HCT116 (cell line): ENCODE measurements at regions not wholly inside any gene's neighbourhood (a gene's known extent, or its start where the extent isn't known, plus 50 kb on each side); places are given as distances from the start of the nearest gene placed in this dataset.

ENCODE experiments used
- ATAC-seq: fragments of 200-7000 bp; cut with Tn5 transposase; 2 replicates; pipeline ENCODE4 v1.9.1; 2020; ENCODE audit warnings: mild to moderate bottlenecking, moderate library complexity
- BruUV-seq: library from RNA; stranded (reverse); fragments of 400-500 nt; replicated peaks from 2 replicates; lab custom pipeline; 2021; lab: Mats Ljungman, UMichigan
- CTCF ChIA-PET: fragments of 300-600 bp; sonication (Branson Sonifier 250); formaldehyde crosslinking; loops from one replicate; lab custom pipeline; 2021; ENCODE audit warnings: antibody characterized with exemption; lab: Charles Lee
- POLR2A ChIA-PET: fragments of 300-600, 350-600 bp; sonication (Branson Sonifier 250); formaldehyde crosslinking; loops from one replicate; lab custom pipeline; 2021; ENCODE audit warnings: antibody characterized with exemption; lab: Charles Lee
- RAD21 ChIA-PET, 2 experiments: fragments of 300-600 bp; sonication (Branson Sonifier 250); formaldehyde crosslinking; loops; one replicate each; lab custom pipeline; 2023; ENCODE audit warnings: low total read pairs in 2 of 2; ENCODE audit not compliant: uncharacterized antibody in 2 of 2, unreplicated experiment in 2 of 2, low non-redundant PET in 1 of 2; lab: Charles Lee
- DNase-seq: peaks from one replicate; pipeline ENCODE4 v3.0.0-alpha.2; 2010; ENCODE audit warnings: low read depth, low spot score
- H2AFZ ChIP-seq: fragments of 200-600 bp; shearing (Covaris generic), sonication (generic); 2 replicates; pipeline ENCODE4 v1.6.1; 2017; ENCODE audit warnings: low read depth, mixed run types, mixed read lengths, antibody characterized with exemption, low read length; ENCODE audit not compliant: poor library complexity, severe bottlenecking
- H3K27ac ChIP-seq: 2 replicates; pipeline ENCODE4 v1.5.1; 2012; ENCODE audit warnings: low read depth, low read length
- H3K27me3 ChIP-seq: fragments of 200-600 bp; sonication (generic); 2 replicates; pipeline ENCODE4 v1.6.1; 2016; ENCODE audit warnings: mixed run types, low read length, mixed read lengths; ENCODE audit not compliant: insufficient read depth
- H3K36me3 ChIP-seq, 2 experiments: fragments of 200-500 bp in 1 of 2; fragments of 200-600 bp in 1 of 2; sonication (Bioruptor generic) in 1 of 2; sonication (generic) in 1 of 2; 2 replicates each; pipeline versions ENCODE4 v1.5.1 to v1.6.1; 2014 to 2016; ENCODE audit warnings: low read length in 2 of 2, inconsistent platforms in 1 of 2, mixed read lengths in 1 of 2, mixed run types in 1 of 2; ENCODE audit not compliant: insufficient read depth in 2 of 2, control insufficient read depth in 1 of 2
- H3K4me1 ChIP-seq, 2 experiments: fragments of 200-600 bp in 1 of 2; sonication (generic) in 1 of 2; 2 replicates each; pipeline versions ENCODE4 v1.5.1 to v1.6.1; 2012 to 2017; ENCODE audit warnings: low read length in 2 of 2, inconsistent platforms in 1 of 2, mild to moderate bottlenecking in 1 of 2, mixed read lengths in 1 of 2, mixed run types in 1 of 2, moderate library complexity in 1 of 2; ENCODE audit not compliant: insufficient read depth in 2 of 2, control insufficient read depth in 1 of 2
- H3K4me2 ChIP-seq: fragments of 200-600 bp; sonication (generic); 2 replicates; pipeline ENCODE4 v1.6.1; 2017; ENCODE audit warnings: mixed run types, low read length, mixed read lengths
- H3K4me3 ChIP-seq, 2 experiments: fragments of 200-600 bp in 1 of 2; sonication (generic) in 1 of 2; replicated peaks in 1 of 2; 2 replicates each; pipeline ENCODE4 v1.5.1; 2011 to 2016; ENCODE audit warnings: low read length in 2 of 2, control low read depth in 1 of 2, low read depth in 1 of 2, mild to moderate bottlenecking in 1 of 2, mixed read lengths in 1 of 2, mixed run types in 1 of 2
- H3K79me2 ChIP-seq: fragments of 200-600 bp; sonication (generic); 2 replicates; pipeline ENCODE4 v1.6.1; 2017; ENCODE audit warnings: mild to moderate bottlenecking, mixed run types, low read length, moderate library complexity, mixed read lengths; ENCODE audit not compliant: insufficient read depth
- H3K9ac ChIP-seq: fragments of 200-600 bp; sonication (generic); 2 replicates; pipeline ENCODE4 v1.6.1; 2016; ENCODE audit warnings: low read length, mixed read lengths
- H3K9me2 ChIP-seq: fragments of 200-600 bp; sonication (generic), shearing (Covaris generic); 2 replicates; pipeline ENCODE4 v1.6.1; 2017; ENCODE audit warnings: mixed run types, mild to moderate bottlenecking, moderate library complexity; ENCODE audit not compliant: insufficient read depth
- H3K9me3 ChIP-seq, 2 experiments: fragments of 200-500 bp in 1 of 2; fragments of 200-600 bp in 1 of 2; sonication (Bioruptor generic) in 1 of 2; sonication (generic) in 1 of 2; 2 replicates each; pipeline ENCODE4 v1.6.1; 2014 to 2017; ENCODE audit warnings: low read length in 2 of 2, mixed read lengths in 2 of 2, inconsistent platforms in 1 of 2, low read depth in 1 of 2, mild to moderate bottlenecking in 1 of 2, mixed run types in 1 of 2, moderate library complexity in 1 of 2; ENCODE audit not compliant: control insufficient read depth in 1 of 2, insufficient read depth in 1 of 2
- H4K20me1 ChIP-seq: fragments of 200-600 bp; sonication (generic), shearing (Covaris generic); 2 replicates; pipeline ENCODE4 v1.6.1; 2017; ENCODE audit warnings: mixed run types, mild to moderate bottlenecking, moderate library complexity; ENCODE audit not compliant: insufficient read depth
- CTCF ChIP-seq, 3 experiments: fragments of 200-600 bp in 1 of 3; sonication (generic) in 1 of 3; IDR thresholded peaks in 2 of 3; conservative IDR thresholded peaks in 1 of 3; 2 replicates each; pipeline ENCODE4 v1.5.1; 2012 to 2017; ENCODE audit warnings: low read depth in 2 of 3, low read length in 2 of 3, antibody characterized with exemption in 1 of 3, borderline replicate concordance in 1 of 3, control low read depth in 1 of 3, mild to moderate bottlenecking in 1 of 3, mixed read lengths in 1 of 3, mixed run types in 1 of 3, moderate library complexity in 1 of 3; ENCODE audit not compliant: insufficient read depth in 1 of 3
- EGR1 ChIP-seq: IDR thresholded peaks from 2 replicates; pipeline ENCODE4 v1.6.1; 2012; ENCODE audit warnings: low read depth
- ELF1 ChIP-seq: IDR thresholded peaks from 2 replicates; pipeline ENCODE4 v1.6.1; 2012; ENCODE audit warnings: low read depth, borderline replicate concordance
- EZH2 ChIP-seq: fragments of 200-600 bp; sonication (generic); IDR thresholded peaks from 2 replicates; pipeline ENCODE4 v1.6.1; 2017; ENCODE audit warnings: antibody characterized with exemption, mixed run types
- EZH2phosphoT487 ChIP-seq: fragments of 200-600 bp; IDR thresholded peaks from 2 replicates; pipeline ENCODE4 v1.6.1; 2018; ENCODE audit warnings: antibody characterized with exemption, borderline replicate concordance
- FOSL1 ChIP-seq: IDR thresholded peaks from 2 replicates; pipeline ENCODE4 v1.6.1; 2012; ENCODE audit warnings: low read depth
- MAX ChIP-seq: IDR thresholded peaks from 2 replicates; pipeline ENCODE4 v1.6.1; 2012
- POLR2A ChIP-seq: IDR thresholded peaks from 2 replicates; pipeline ENCODE4 v1.7.0; 2011; ENCODE audit warnings: borderline replicate concordance; ENCODE audit not compliant: insufficient read depth, insufficient read length; ENCODE audit errors: extremely low read depth
- POLR2AphosphoS5 ChIP-seq: IDR thresholded peaks from 2 replicates; pipeline ENCODE4 v1.6.1; 2011; ENCODE audit warnings: mild to moderate bottlenecking, low read depth, low read length, moderate library complexity
- RAD21 ChIP-seq: IDR thresholded peaks from 2 replicates; pipeline ENCODE4 v1.6.1; 2012; ENCODE audit warnings: low read depth, mild to moderate bottlenecking
- SRF ChIP-seq: IDR thresholded peaks from 2 replicates; pipeline ENCODE4 v1.6.1; 2012; ENCODE audit warnings: low read depth
- TCF7L2 ChIP-seq: IDR thresholded peaks from 2 replicates; pipeline ENCODE4 v1.7.0; 2011; ENCODE audit warnings: borderline replicate concordance, inconsistent platforms; ENCODE audit not compliant: insufficient read depth, insufficient read length; ENCODE audit errors: extremely low read depth
- ZBTB33 ChIP-seq: IDR thresholded peaks from 2 replicates; pipeline ENCODE4 v1.6.1; 2011; ENCODE audit warnings: mild to moderate bottlenecking, low read length, moderate library complexity; ENCODE audit not compliant: insufficient replicate concordance; ENCODE audit errors: extremely low read depth
- ZFX ChIP-seq: fragments of 450-650 bp; IDR thresholded peaks from 2 replicates; pipeline ENCODE4 v1.6.1; 2017
- intact Hi-C: fragments of 100-400 bp; cut with micrococcal nuclease; formaldehyde crosslinking; loops from 2 replicates; pipeline ENCODE4 v1.10.0; 2022

- H3K4me1 ChIP-seq, result no peaks in the 10 kb centered on the region
- TF ChIP-seq SRF, result no peak
- TF ChIP-seq MAX, result no peak
- TF ChIP-seq, all 23 proteins: peak for 0
- no peak overlapping the region for H3K9ac ChIP-seq
- H3K4me3 ChIP-seq, result no peak overlapping the region
- DNase-seq (no peak), ATAC-seq (no peak)
- H3K9me3 ChIP-seq, result no peaks in the 10 kb centered on the region
- no peaks in the 10 kb centered on the region for H3K36me3 ChIP-seq
- no peak overlapping the region for H2AFZ ChIP-seq
- no peak overlapping the region for H3K27ac ChIP-seq
- intact Hi-C loops, result no loop called here
- no TSS peak for BruUV-seq
- POLR2A ChIA-PET, result no interaction called here
- CTCF ChIA-PET, result no interaction called here
- H3K4me2 ChIP-seq, result no peak overlapping the region
- RAD21 ChIA-PET, result no interaction called here
- no peaks in the 10 kb centered on the region for H3K9me2 ChIP-seq
- no peaks in the 10 kb centered on the region for H4K20me1 ChIP-seq
- no peaks in the 10 kb centered on the region for H3K79me2 ChIP-seq
- peaks cover 29% of the 10 kb centered on the region; the same call in 1 of the 2 replicates for H3K27me3 ChIP-seq
These were observed 65.1 kb upstream of the TNP1 start for GRCh38 chr2:216925006-216925405.

GRCh38 chr2:216923706-216924105, 63.8 kb upstream of the TNP1 start:
- RAD21 ChIA-PET, result no interaction called here
- CTCF ChIA-PET, result no interaction called here
- POLR2A ChIA-PET, result no interaction called here
- no peak for TF ChIP-seq ZFX
- no peak for TF ChIP-seq ZBTB33
- no peak for TF ChIP-seq TCF7L2
- TF ChIP-seq POLR2A, result no peak
- no peak for TF ChIP-seq FOSL1
- TF ChIP-seq ELF1, result no peak
- TF ChIP-seq POLR2AphosphoS5, result no peak
- TF ChIP-seq RAD21, result no peak
- TF ChIP-seq EZH2, result no peak
- no peak for TF ChIP-seq EZH2phosphoT487
- no peak for TF ChIP-seq CTCF (IDR thresholded peaks at IDR 0.05 in 2 of 3, conservative IDR thresholded peaks at IDR 0.05 in 1 of 3; ENCODE audit: borderline replicate concordance in 1 of 3, insufficient read depth in 1 of 3, low read depth in 2 of 3, low read length in 2 of 3)
- no peak for TF ChIP-seq EGR1

More at GRCh38 chr2:216923706-216924105, 63.8 kb upstream of the TNP1 start:
- Histone ChIP-seq H3K9me2 (no peaks in the 10 kb centered on the region), H3K9ac (no peak overlapping the region), H4K20me1 (no peaks in the 10 kb centered on the region), H2AFZ (no peak overlapping the region), H3K27ac (no peak overlapping the region), H3K4me2 (no peak overlapping the region), H3K4me3 (no peak overlapping the region), H3K4me1 (no peaks in the 10 kb centered on the region), H3K27me3 (peaks cover 29% of the 10 kb centered on the region; the same call in 1 of the 2 replicates), H3K79me2 (no peaks in the 10 kb centered on the region), H3K36me3 (no peaks in the 10 kb centered on the region), H3K9me3 (no peaks in the 10 kb centered on the region)
- intact Hi-C loops, result no loop called here
- DNase-seq (no peak), ATAC-seq (no peak)
- no TSS peak for BruUV-seq
